ENCODE measurements at regions not wholly inside any gene's neighbourhood (a gene's known extent, or its start where the extent isn't known, plus 50 kb on each side); places are given as distances from the start of the nearest gene placed in this dataset.

- TF ChIP-seq POLR2A (IDR thresholded peaks at IDR 0.05), result no peak
- no peak for TF ChIP-seq EP300 (IDR thresholded peaks at IDR 0.05)
- TF ChIP-seq CTCF (IDR thresholded peaks at IDR 0.05), result no peak
These were observed 56.9 kb upstream of the HAAO start for GRCh38 chr2:42849311-42849710.

Data from tibial nerve (tissue), 4 donors.